ENCODE measurements at regions not wholly inside any gene's neighbourhood (a gene's known extent, or its start where the extent isn't known, plus 50 kb on each side); places are given as distances from the start of the nearest gene placed in this dataset.

- TF ChIP-seq POLR2A (IDR thresholded peaks at IDR 0.05): no peak
- no peak for TF ChIP-seq CTCF (IDR thresholded peaks at IDR 0.05)
- no peak for TF ChIP-seq EP300 (IDR thresholded peaks at IDR 0.05)
- no peak for TF ChIP-seq POLR2AphosphoS5 (IDR thresholded peaks at IDR 0.05)
Measured at GRCh38 chr6:25004357-25004756, 68.6 kb upstream of the RIPOR2 start.
